HEK293 (cell line): ENCODE measurements at regions not wholly inside any gene's neighbourhood (a gene's known extent, or its start where the extent isn't known, plus 50 kb on each side); places are given as distances from the start of the nearest gene placed in this dataset.
A peak's percentile ranks its signal among the peaks of the same experiment; 100 is the strongest.

Experiments used
- BCL6B ChIP-seq: fragments of 450-650 bp; formaldehyde crosslinking; IDR thresholded peaks from 2 replicates; pipeline ENCODE4 v1.5.1; 2017; ENCODE audit warnings: missing biosample characterization, missing genetic modification characterization
- FEZF1 ChIP-seq: fragments of 450-650 bp; formaldehyde crosslinking; IDR thresholded peaks from 2 replicates; pipeline ENCODE4 v1.5.1; 2016; ENCODE audit warnings: missing biosample characterization, missing genetic modification characterization
- PATZ1 ChIP-seq: fragments of 450-650 bp; formaldehyde crosslinking; IDR thresholded peaks from 2 replicates; pipeline ENCODE4 v1.5.1; 2016; ENCODE audit warnings: missing biosample characterization, missing genetic modification characterization
- PRDM4 ChIP-seq: fragments of 450-650 bp; formaldehyde crosslinking; IDR thresholded peaks from 2 replicates; pipeline ENCODE4 v1.5.1; 2017; ENCODE audit warnings: missing biosample characterization, missing genetic modification characterization
- ZBTB20 ChIP-seq: fragments of 450-650 bp; formaldehyde crosslinking; IDR thresholded peaks from 2 replicates; pipeline ENCODE4 v1.5.1; 2016; ENCODE audit warnings: missing biosample characterization, missing genetic modification characterization
- ZBTB21 ChIP-seq: fragments of 450-650 bp; formaldehyde crosslinking; IDR thresholded peaks from 2 replicates; pipeline ENCODE4 v1.5.1; 2017; ENCODE audit warnings: missing biosample characterization, missing genetic modification characterization
- ZBTB48 ChIP-seq: fragments of 450-650 bp; formaldehyde crosslinking; IDR thresholded peaks from 2 replicates; pipeline ENCODE4 v1.5.1; 2016; ENCODE audit warnings: missing biosample characterization, missing genetic modification characterization
- ZFHX2 ChIP-seq: fragments of 450-650 bp; formaldehyde crosslinking; conservative IDR thresholded peaks from 2 replicates; pipeline ENCODE4 v1.5.1; 2016; ENCODE audit warnings: missing biosample characterization, missing genetic modification characterization
- ZFP41 ChIP-seq: fragments of 450-650 bp; formaldehyde crosslinking; IDR thresholded peaks from 2 replicates; pipeline ENCODE4 v1.5.1; 2016; ENCODE audit warnings: missing biosample characterization, missing genetic modification characterization, borderline replicate concordance
- ZNF175 ChIP-seq: fragments of 450-650 bp; formaldehyde crosslinking; IDR thresholded peaks from 2 replicates; pipeline ENCODE4 v1.5.1; 2016; ENCODE audit warnings: missing biosample characterization, missing genetic modification characterization
- ZNF184 ChIP-seq: fragments of 450-650 bp; IDR thresholded peaks from 2 replicates; pipeline ENCODE4 v1.5.1; 2018; ENCODE audit warnings: missing biosample characterization, mild to moderate bottlenecking, missing genetic modification characterization
- ZNF223 ChIP-seq: fragments of 450-650 bp; formaldehyde crosslinking; IDR thresholded peaks from 2 replicates; pipeline ENCODE4 v1.5.1; 2016; ENCODE audit warnings: missing biosample characterization, missing genetic modification characterization
- ZNF302 ChIP-seq: fragments of 450-650 bp; formaldehyde crosslinking; IDR thresholded peaks from 2 replicates; pipeline ENCODE4 v1.5.1; 2016; ENCODE audit warnings: missing biosample characterization, missing genetic modification characterization, low read depth
- ZNF335 ChIP-seq: fragments of 450-650 bp; formaldehyde crosslinking; conservative IDR thresholded peaks from 2 replicates; pipeline ENCODE4 v1.5.1; 2016; ENCODE audit warnings: missing biosample characterization, missing genetic modification characterization
- ZNF341 ChIP-seq: fragments of 450-650 bp; formaldehyde crosslinking; IDR thresholded peaks from 2 replicates; pipeline ENCODE4; 2016; ENCODE audit warnings: low read depth, missing biosample characterization, missing genetic modification characterization
- ZNF366 ChIP-seq: fragments of 450-650 bp; formaldehyde crosslinking; conservative IDR thresholded peaks from 2 replicates; pipeline ENCODE4 v1.5.1; 2016; ENCODE audit warnings: missing biosample characterization, missing genetic modification characterization
- ZNF426 ChIP-seq: fragments of 450-650 bp; formaldehyde crosslinking; IDR thresholded peaks from 2 replicates; pipeline ENCODE4 v1.5.1; 2017; ENCODE audit warnings: missing biosample characterization, missing genetic modification characterization, mild to moderate bottlenecking, inconsistent platforms, moderate library complexity
- ZNF488 ChIP-seq: fragments of 450-650 bp; formaldehyde crosslinking; IDR thresholded peaks from 2 replicates; pipeline ENCODE4 v1.5.1; 2016; ENCODE audit warnings: missing biosample characterization, missing genetic modification characterization
- ZNF544 ChIP-seq: fragments of 450-650 bp; formaldehyde crosslinking; IDR thresholded peaks from 2 replicates; pipeline ENCODE4 v1.5.0; 2017; ENCODE audit warnings: missing biosample characterization, missing genetic modification characterization
- ZNF549 ChIP-seq: fragments of 450-650 bp; IDR thresholded peaks from 2 replicates; pipeline ENCODE4 v1.5.1; 2018; ENCODE audit warnings: missing biosample characterization, missing genetic modification characterization, mild to moderate bottlenecking, inconsistent platforms, moderate library complexity
- ZNF596 ChIP-seq: fragments of 450-650 bp; IDR thresholded peaks from 2 replicates; pipeline ENCODE4 v1.5.0; 2018; ENCODE audit warnings: missing biosample characterization, mild to moderate bottlenecking, missing genetic modification characterization, moderate library complexity
- ZNF600 ChIP-seq: fragments of 450-650 bp; formaldehyde crosslinking; IDR thresholded peaks from 2 replicates; pipeline ENCODE4 v1.5.1; 2016; ENCODE audit warnings: missing biosample characterization, missing genetic modification characterization
- ZNF624 ChIP-seq: fragments of 450-650 bp; formaldehyde crosslinking; IDR thresholded peaks from 2 replicates; pipeline ENCODE4 v1.5.1; 2017; ENCODE audit warnings: missing biosample characterization, missing genetic modification characterization
- ZNF629 ChIP-seq: fragments of 450-650 bp; formaldehyde crosslinking; IDR thresholded peaks from 2 replicates; pipeline ENCODE4 v1.5.1; 2017; ENCODE audit warnings: missing biosample characterization, missing genetic modification characterization
- ZNF639 ChIP-seq: fragments of 450-650 bp; formaldehyde crosslinking; IDR thresholded peaks from 2 replicates; pipeline ENCODE4 v1.5.1; 2016; ENCODE audit warnings: missing biosample characterization, missing genetic modification characterization

- TF ChIP-seq PATZ1 (tag by site-specific recombination), result no peak
- TF ChIP-seq ZBTB48 (tag by site-specific recombination), result no peak
- TF ChIP-seq BCL6B (tag by site-specific recombination), result no peak
- no peak for TF ChIP-seq ZNF302
- TF ChIP-seq ZFP41 (tag by site-specific recombination), result no peak
- peak; percentile 81 for TF ChIP-seq ZNF600 (tag by site-specific recombination)
- TF ChIP-seq ZNF341 (tag by site-specific recombination), result no peak
- no peak for TF ChIP-seq ZNF544
- TF ChIP-seq ZNF223 (tag by site-specific recombination), result no peak
- no peak for TF ChIP-seq ZNF366 (tag by site-specific recombination)
- TF ChIP-seq ZNF488 (tag by site-specific recombination), result no peak
- no peak for TF ChIP-seq ZBTB20
- peak; percentile 60; the same call in 1 of the 2 replicates for TF ChIP-seq ZNF335 (tag by site-specific recombination)
- TF ChIP-seq ZNF549 (tag by site-specific recombination), result no peak
- TF ChIP-seq ZNF624 (tag by site-specific recombination), result no peak
- TF ChIP-seq ZNF175 (tag by site-specific recombination), result no peak
- TF ChIP-seq ZBTB21 (tag by site-specific recombination), result peak; percentile 70
- no peak for TF ChIP-seq ZNF426 (tag by site-specific recombination)
- TF ChIP-seq PRDM4, result 0 out of 2 replicates have a peak, but pooled peaks have one; percentile 26
- TF ChIP-seq FEZF1, result no peak
- no peak for TF ChIP-seq ZNF639
- TF ChIP-seq ZNF184, result no peak
- TF ChIP-seq ZNF629 (tag by site-specific recombination), result peak; percentile 83
- TF ChIP-seq ZNF596, result no peak
- TF ChIP-seq ZFHX2 (tag by site-specific recombination), result peak; percentile 56
Observed at GRCh38 chr19:46944123-46944748, 75.4 kb upstream of the NPAS1 start (continued).
